Caco-2 (cell line): ENCODE measurements at regions not wholly inside any gene's neighbourhood (a gene's known extent, or its start where the extent isn't known, plus 50 kb on each side); places are given as distances from the start of the nearest gene placed in this dataset.

Experiments
- BruUV-seq: library from RNA; stranded (reverse); fragments of 400-500 nt; replicated peaks from 2 replicates; lab custom pipeline; 2021; lab: Mats Ljungman, UMichigan
- CTCF ChIA-PET: fragments of 300-600 bp; sonication (Branson Sonifier 250); formaldehyde crosslinking; loops from one replicate; lab custom pipeline; 2022; ENCODE audit warnings: antibody characterized with exemption; lab: Charles Lee
- POLR2A ChIA-PET: fragments of 300-600 bp; sonication (Branson Sonifier 250); formaldehyde crosslinking; loops from one replicate; lab custom pipeline; 2022; ENCODE audit warnings: antibody characterized with exemption; lab: Charles Lee
- DNase-seq, 2 experiments: peaks; one replicate each; pipeline versions ENCODE4 v3.0.0 to v3.0.0-alpha.2; 2020 to 2022
- H3K27me3 ChIP-seq: replicated peaks from 2 replicates; pipeline ENCODE4 v1.6.0; 2011; ENCODE audit warnings: low read length; ENCODE audit not compliant: control insufficient read depth, insufficient read depth
- H3K36me3 ChIP-seq: 2 replicates; pipeline ENCODE4 v1.5.1; 2011; ENCODE audit warnings: low read length; ENCODE audit not compliant: control insufficient read depth, insufficient read depth
- H3K4me1 ChIP-seq: fragments of 250-450 bp; sonication (Bioruptor Pico); 2 replicates; pipeline ENCODE4 v1.5.1; 2020; ENCODE audit warnings: mild to moderate bottlenecking
- H3K4me3 ChIP-seq: 2 replicates; pipeline ENCODE4 v1.5.1; 2011; ENCODE audit warnings: low read depth, mild to moderate bottlenecking, control low read depth, low read length
- H3K9me3 ChIP-seq: fragments of 250-450 bp; sonication (Bioruptor Pico); 2 replicates; pipeline ENCODE4 v1.5.1; 2020; ENCODE audit warnings: mild to moderate bottlenecking, moderate library complexity
- H3K27ac Mint-ChIP-seq: one replicate; pipeline ENCODE4 v1.8.0; 2022; ENCODE audit warnings: mixed read lengths; ENCODE audit not compliant: unreplicated experiment
- H3K27me3 Mint-ChIP-seq: one replicate; pipeline ENCODE4 v1.8.0; 2022; ENCODE audit warnings: mixed read lengths; ENCODE audit not compliant: insufficient read depth, unreplicated experiment
- H3K36me3 Mint-ChIP-seq: one replicate; pipeline ENCODE4 v1.8.0; 2022; ENCODE audit warnings: mild to moderate bottlenecking, mixed read lengths; ENCODE audit not compliant: insufficient read depth, unreplicated experiment
- H3K4me1 Mint-ChIP-seq: one replicate; pipeline ENCODE4 v1.8.0; 2022; ENCODE audit warnings: low read depth, mixed read lengths; ENCODE audit not compliant: unreplicated experiment
- H3K4me3 Mint-ChIP-seq: one replicate; pipeline ENCODE4 v1.8.0; 2022; ENCODE audit warnings: mild to moderate bottlenecking, moderate library complexity, mixed read lengths; ENCODE audit not compliant: unreplicated experiment
- H3K9me3 Mint-ChIP-seq: one replicate; pipeline ENCODE4 v1.8.0; 2022; ENCODE audit warnings: mixed read lengths; ENCODE audit not compliant: unreplicated experiment
- intact Hi-C: fragments of 100-400 bp; cut with micrococcal nuclease; formaldehyde crosslinking; loops from one replicate; pipeline ENCODE4 v1.10.0; 2022; ENCODE audit not compliant: unreplicated experiment
- TF ChIP-seq, protein P1 (sequence below), 2 experiments: fragments of 200-600 bp in 1 of 2; IDR thresholded peaks; 1 replicate in 1 of 2; 2 replicates in 1 of 2; pipeline versions ENCODE4 v1.5.1 to v1.8.0; 2011 to 2022; ENCODE audit warnings: antibody characterized with exemption in 1 of 2, control low read depth in 1 of 2, inconsistent platforms in 1 of 2, low read depth in 1 of 2, low read length in 1 of 2, mild to moderate bottlenecking in 1 of 2, moderate library complexity in 1 of 2; ENCODE audit not compliant: insufficient read depth in 1 of 2, severe bottlenecking in 1 of 2, unreplicated experiment in 1 of 2

DNA sequence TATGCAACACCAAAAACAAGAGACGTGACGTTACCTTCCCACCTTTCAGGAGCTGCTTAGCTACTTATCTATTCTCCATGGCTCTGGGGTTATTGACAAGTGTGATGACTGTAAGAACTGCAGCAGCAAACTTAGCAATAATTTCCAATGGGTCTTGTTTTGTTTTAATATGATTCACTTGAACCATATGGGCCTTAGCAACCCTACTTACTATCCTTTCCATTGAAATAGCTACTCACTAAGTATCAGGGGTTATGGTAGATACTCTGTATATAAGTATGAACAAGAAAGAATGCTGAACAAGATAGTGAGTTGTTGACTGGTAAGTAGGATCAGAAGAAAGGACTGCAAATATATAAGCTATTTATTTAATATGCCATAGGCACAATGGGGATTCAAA lies 69.3 kb upstream of the BBX start:
- Histone ChIP-seq H3K9me3 (no peaks in the 10 kb centered on the region), H3K36me3 (no peaks in the 10 kb centered on the region), H3K27me3 (no peaks in the 10 kb centered on the region), H3K4me1 (no peaks in the 10 kb centered on the region), H3K4me3 (no peak overlapping the region)
- Mint-ChIP-seq H3K4me1 (no peaks in the 10 kb centered on the region), H3K4me3 (no peak overlapping the region), H3K9me3 (no peaks in the 10 kb centered on the region), H3K36me3 (no peaks in the 10 kb centered on the region), H3K27me3 (peaks cover 9% of the 10 kb centered on the region), H3K27ac (no peak overlapping the region)
- BruUV-seq: no TSS peak
- intact Hi-C loops: no loop called here
- no peak for DNase-seq
- ChIA-PET CTCF (no interaction called here), POLR2A (no interaction called here)
- TF ChIP-seq, protein P1, sequence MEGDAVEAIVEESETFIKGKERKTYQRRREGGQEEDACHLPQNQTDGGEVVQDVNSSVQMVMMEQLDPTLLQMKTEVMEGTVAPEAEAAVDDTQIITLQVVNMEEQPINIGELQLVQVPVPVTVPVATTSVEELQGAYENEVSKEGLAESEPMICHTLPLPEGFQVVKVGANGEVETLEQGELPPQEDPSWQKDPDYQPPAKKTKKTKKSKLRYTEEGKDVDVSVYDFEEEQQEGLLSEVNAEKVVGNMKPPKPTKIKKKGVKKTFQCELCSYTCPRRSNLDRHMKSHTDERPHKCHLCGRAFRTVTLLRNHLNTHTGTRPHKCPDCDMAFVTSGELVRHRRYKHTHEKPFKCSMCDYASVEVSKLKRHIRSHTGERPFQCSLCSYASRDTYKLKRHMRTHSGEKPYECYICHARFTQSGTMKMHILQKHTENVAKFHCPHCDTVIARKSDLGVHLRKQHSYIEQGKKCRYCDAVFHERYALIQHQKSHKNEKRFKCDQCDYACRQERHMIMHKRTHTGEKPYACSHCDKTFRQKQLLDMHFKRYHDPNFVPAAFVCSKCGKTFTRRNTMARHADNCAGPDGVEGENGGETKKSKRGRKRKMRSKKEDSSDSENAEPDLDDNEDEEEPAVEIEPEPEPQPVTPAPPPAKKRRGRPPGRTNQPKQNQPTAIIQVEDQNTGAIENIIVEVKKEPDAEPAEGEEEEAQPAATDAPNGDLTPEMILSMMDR (IDR thresholded peaks at IDR 0.05; ENCODE audit: insufficient read depth in 1 of 2, low read depth in 1 of 2, low read length in 1 of 2, severe bottlenecking in 1 of 2, unreplicated experiment in 1 of 2): no peak

DNA sequence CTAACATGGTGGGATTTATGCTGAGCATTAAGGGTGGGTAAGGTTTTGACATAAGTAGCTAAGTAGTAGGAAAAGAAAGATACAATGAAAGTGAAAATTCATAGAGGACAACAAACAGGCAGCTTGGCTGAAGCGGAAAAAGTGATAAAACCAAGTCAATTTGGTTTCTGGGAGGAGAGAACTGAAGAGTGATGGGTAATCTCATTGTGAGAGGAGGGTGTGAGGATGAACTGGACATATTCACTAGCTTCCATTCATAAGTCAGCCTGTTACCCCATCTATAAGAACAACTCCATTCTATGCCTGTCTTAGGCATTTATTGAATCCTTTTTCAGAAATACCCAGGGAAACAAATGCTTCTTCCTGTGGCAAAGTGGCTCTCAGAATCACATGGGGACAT lies 67.1 kb upstream of the BBX start:
- Histone ChIP-seq H3K27me3 (no peaks in the 10 kb centered on the region), H3K4me1 (no peaks in the 10 kb centered on the region), H3K9me3 (no peaks in the 10 kb centered on the region), H3K36me3 (no peaks in the 10 kb centered on the region), H3K4me3 (no peak overlapping the region)
- no peaks in the 10 kb centered on the region for H3K36me3 Mint-ChIP-seq
- CTCF ChIA-PET: no interaction called here
- H3K27me3 Mint-ChIP-seq: peaks cover 9% of the 10 kb centered on the region
- POLR2A ChIA-PET: no interaction called here
- no peak overlapping the region for H3K4me3 Mint-ChIP-seq
- intact Hi-C loops: no loop called here
- no peak overlapping the region for H3K27ac Mint-ChIP-seq
- no TSS peak for BruUV-seq
- no peaks in the 10 kb centered on the region for H3K4me1 Mint-ChIP-seq
- TF ChIP-seq, protein P1 (IDR thresholded peaks at IDR 0.05; ENCODE audit: insufficient read depth in 1 of 2, low read depth in 1 of 2, low read length in 1 of 2, severe bottlenecking in 1 of 2, unreplicated experiment in 1 of 2): no peak
- H3K9me3 Mint-ChIP-seq: no peaks in the 10 kb centered on the region
- DNase-seq: no peak

DNA sequence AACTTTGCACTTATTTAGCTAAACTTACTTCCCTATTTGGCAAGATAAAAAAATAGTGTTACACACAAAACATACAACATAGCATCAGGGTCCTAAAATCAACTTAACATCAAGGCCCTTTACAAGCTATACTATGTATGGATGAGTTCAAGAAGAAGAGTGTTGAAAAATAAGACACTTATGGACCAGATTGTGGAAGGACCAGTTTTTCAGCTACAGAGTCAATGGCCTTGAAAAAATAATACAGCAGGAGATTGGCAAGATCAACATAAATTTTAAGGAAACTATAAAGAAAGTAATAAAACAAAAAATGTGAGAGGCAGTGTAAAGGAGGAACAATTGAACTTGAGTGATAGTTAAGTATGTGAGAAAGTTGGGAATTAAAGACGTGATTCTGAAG lies 66.3 kb upstream of the BBX start:
- POLR2A ChIA-PET: no interaction called here
- no peak for DNase-seq
- no peak overlapping the region for H3K4me3 ChIP-seq
- no peaks in the 10 kb centered on the region for H3K9me3 ChIP-seq
- BruUV-seq: no TSS peak
- intact Hi-C loops: no loop called here
- H3K4me1 ChIP-seq: no peaks in the 10 kb centered on the region
- peaks cover 9% of the 10 kb centered on the region for H3K27me3 Mint-ChIP-seq
- no peaks in the 10 kb centered on the region for H3K36me3 ChIP-seq
- CTCF ChIA-PET: no interaction called here
- H3K9me3 Mint-ChIP-seq: no peaks in the 10 kb centered on the region
- H3K36me3 Mint-ChIP-seq: no peaks in the 10 kb centered on the region
- H3K27ac Mint-ChIP-seq: no peak overlapping the region
- no peak overlapping the region for H3K4me3 Mint-ChIP-seq
- H3K4me1 Mint-ChIP-seq: no peaks in the 10 kb centered on the region
- TF ChIP-seq, protein P1 (IDR thresholded peaks at IDR 0.05; ENCODE audit: insufficient read depth in 1 of 2, low read depth in 1 of 2, low read length in 1 of 2, severe bottlenecking in 1 of 2, unreplicated experiment in 1 of 2): no peak
- no peaks in the 10 kb centered on the region for H3K27me3 ChIP-seq
